ENCODE measurements at regions not wholly inside any gene's neighbourhood (a gene's known extent, or its start where the extent isn't known, plus 50 kb on each side); places are given as distances from the start of the nearest gene placed in this dataset.

DNA sequence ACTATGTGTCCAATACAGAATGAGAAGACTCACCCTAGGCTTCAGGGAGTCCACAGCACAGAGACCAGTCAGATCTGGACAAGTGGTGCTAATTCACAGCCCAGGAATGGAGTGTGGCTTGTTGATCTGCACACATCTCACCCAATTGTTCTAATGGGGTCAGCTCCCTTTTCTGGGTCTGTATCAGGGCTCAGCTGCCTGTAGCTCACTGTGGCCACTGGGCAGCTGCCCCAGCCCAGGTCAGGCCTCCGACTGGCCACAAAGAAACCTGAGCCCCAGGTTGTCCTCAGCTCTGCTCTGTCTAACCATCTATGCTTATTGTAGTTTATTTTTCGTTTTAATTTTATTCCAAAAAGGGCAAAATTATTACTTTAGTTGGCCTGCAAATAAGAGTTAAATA is 202.3 kb upstream of the RAB6C start:
- no peak overlapping the region for H3K4me3 ChIP-seq
- TF ChIP-seq, protein P1, sequence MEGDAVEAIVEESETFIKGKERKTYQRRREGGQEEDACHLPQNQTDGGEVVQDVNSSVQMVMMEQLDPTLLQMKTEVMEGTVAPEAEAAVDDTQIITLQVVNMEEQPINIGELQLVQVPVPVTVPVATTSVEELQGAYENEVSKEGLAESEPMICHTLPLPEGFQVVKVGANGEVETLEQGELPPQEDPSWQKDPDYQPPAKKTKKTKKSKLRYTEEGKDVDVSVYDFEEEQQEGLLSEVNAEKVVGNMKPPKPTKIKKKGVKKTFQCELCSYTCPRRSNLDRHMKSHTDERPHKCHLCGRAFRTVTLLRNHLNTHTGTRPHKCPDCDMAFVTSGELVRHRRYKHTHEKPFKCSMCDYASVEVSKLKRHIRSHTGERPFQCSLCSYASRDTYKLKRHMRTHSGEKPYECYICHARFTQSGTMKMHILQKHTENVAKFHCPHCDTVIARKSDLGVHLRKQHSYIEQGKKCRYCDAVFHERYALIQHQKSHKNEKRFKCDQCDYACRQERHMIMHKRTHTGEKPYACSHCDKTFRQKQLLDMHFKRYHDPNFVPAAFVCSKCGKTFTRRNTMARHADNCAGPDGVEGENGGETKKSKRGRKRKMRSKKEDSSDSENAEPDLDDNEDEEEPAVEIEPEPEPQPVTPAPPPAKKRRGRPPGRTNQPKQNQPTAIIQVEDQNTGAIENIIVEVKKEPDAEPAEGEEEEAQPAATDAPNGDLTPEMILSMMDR (IDR thresholded peaks at IDR 0.05), result no peak
- H3K4me1 ChIP-seq, result no peaks in the 10 kb centered on the region
- DNase-seq (ENCODE audit: low spot score in 2 of 2), result no peak
- no peaks in the 10 kb centered on the region for H3K9me3 ChIP-seq
- no peaks in the 10 kb centered on the region for H3K27me3 ChIP-seq
- H3K27ac ChIP-seq, result no peak overlapping the region
- intact Hi-C loops (cut with DNase I), result no loop called here
- H3K36me3 ChIP-seq, result no peaks in the 10 kb centered on the region

DNA sequence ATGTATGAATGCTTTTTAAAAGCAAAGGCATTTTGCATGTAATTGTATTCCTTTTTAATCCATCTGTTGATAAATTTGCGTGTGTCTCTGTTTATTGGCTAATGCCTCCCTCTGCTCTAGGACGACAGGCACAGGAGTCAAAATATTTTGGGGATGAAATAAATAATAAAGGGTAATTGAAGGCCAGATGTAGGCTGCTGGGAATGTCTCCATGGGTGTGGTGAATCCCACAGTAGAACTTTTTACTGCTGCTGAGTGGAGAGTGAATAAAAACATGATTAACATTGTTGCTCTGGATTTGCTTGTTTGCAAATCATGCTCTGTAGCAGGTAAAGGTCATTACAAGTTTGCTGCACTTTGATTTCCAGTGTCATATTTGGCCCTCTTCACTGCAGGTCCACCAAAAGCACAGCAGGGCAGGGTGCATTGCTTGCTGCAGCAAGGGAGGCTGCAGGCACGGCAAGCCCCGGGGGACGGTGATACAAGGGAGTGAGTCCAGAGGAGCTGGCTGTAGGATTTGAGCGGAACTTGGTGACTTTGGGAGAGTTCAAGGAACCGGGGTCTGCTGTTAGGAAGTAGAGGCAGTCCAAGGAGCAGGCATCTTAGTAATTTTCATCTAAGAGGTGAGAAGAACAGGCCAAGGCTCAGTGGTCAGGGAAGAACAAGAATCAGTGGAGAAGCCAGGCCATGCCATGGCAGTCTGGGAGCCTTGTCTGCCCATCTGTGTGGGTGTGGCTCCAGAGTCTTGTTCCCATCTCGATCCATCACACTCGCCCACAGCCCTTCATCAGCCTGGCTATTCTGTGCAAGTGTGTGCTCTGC is 201.5 kb upstream of the RAB6C start:
- intact Hi-C loops (cut with DNase I), result no loop called here
- H3K9me3 ChIP-seq, result no peaks in the 10 kb centered on the region
- H3K4me3 ChIP-seq, result no peak overlapping the region
- H3K27ac ChIP-seq, result no peak overlapping the region
- no peaks in the 10 kb centered on the region for H3K36me3 ChIP-seq
- DNase-seq (ENCODE audit: low spot score in 2 of 2), result no peak
- TF ChIP-seq, protein P1 (IDR thresholded peaks at IDR 0.05), result no peak
- H3K27me3 ChIP-seq, result no peaks in the 10 kb centered on the region
- no peaks in the 10 kb centered on the region for H3K4me1 ChIP-seq

DNA sequence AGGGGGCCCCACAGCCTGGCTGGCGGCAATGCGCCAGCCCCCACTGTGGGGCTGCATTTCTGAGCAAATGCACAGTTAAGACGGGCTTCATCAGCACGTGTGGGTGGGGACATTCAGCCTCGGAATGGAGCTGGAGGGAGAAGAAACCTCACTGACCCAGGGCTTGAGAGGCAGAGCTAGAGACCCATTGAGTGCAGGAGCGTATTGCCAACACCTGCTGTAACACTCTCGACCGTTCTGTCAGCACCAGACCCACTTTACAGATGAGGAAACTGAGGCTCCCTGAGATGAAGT is 200.9 kb upstream of the RAB6C start:
- intact Hi-C loops (cut with DNase I), result no loop called here

DNA sequence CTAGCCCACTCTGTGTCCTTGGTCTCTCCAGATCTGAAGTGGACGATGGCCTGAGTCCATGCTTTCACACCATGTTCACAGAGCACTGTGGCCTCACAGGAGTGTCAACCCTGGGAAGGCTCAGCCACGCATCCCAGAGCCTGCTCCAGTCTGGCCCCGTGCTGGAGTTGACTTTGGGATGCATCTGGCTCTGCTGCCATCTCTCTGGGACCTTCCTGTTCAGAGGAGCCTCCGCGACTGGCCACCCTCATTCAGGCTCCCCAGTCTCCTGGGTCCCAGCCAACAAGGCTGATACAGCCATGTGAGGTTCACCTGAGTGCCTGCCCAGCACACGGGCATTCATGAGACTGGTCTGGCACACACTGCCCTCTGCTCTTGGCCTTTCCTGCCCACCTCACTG is 199.7 kb upstream of the RAB6C start:
- intact Hi-C loops (cut with DNase I), result no loop called here
- no peak for DNase-seq (ENCODE audit: low spot score in 2 of 2)
- TF ChIP-seq, protein P1 (IDR thresholded peaks at IDR 0.05), result no peak
- Histone ChIP-seq H3K27ac (no peak overlapping the region), H3K4me1 (no peaks in the 10 kb centered on the region), H3K36me3 (no peaks in the 10 kb centered on the region), H3K4me3 (no peak overlapping the region), H3K27me3 (no peaks in the 10 kb centered on the region), H3K9me3 (no peaks in the 10 kb centered on the region)

More for the DNA sequence above, 200.9 kb upstream of the RAB6C start:
- no peaks in the 10 kb centered on the region for H3K36me3 ChIP-seq
- no peak overlapping the region for H3K27ac ChIP-seq
- no peak for DNase-seq (ENCODE audit: low spot score in 2 of 2)
- H3K4me1 ChIP-seq, result no peaks in the 10 kb centered on the region
- no peak overlapping the region for H3K4me3 ChIP-seq
- H3K27me3 ChIP-seq, result no peaks in the 10 kb centered on the region
- TF ChIP-seq, protein P1 (IDR thresholded peaks at IDR 0.05), result no peak
- no peaks in the 10 kb centered on the region for H3K9me3 ChIP-seq

DNA sequence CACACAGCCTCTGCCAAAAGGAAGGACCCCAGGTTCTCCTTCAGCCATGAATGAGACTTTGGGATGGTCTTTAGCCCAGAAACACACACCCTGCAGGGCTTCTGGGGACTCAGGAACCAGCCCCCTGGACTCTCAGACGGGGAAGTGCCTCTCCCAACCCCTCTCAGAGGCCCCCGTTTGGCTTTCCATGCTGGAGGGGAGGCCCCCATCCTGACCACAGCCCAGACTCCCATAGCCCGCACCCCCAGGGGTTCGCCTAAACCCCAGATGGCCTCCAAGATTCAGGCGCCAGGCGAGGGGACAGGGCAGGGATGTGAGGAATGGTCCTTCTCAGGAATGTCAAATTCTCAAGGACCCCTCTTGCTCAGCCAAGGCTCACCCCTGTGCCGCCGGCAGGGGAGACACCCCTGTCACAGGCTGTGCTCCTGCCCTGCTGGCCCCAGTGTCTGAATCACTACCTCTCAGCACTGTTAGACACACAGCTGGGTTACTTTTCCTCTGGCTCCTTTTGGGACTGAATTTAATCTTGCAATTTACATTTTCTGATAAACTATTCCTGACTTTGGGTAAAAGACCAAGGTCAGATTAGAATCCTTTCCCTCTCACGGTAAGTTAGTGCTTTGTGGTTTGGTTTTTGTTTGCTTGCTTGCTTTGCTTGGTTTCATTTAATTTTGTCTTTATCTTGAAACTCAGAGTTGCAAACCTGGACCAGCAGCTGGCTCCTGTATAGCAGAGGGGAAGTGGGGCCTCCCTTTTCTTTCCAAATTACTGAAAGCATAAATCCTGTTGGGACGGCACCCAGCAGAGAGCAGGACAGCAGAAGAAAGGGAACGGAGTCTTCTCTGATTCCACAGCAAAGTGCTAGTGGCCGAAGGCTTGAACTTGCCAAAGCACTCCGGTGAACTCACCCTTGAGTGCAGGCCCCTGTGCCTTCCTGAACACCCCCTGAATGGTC is 198.9 kb upstream of the RAB6C start:
- H3K4me3 ChIP-seq, result no peak overlapping the region
- TF ChIP-seq, protein P1 (IDR thresholded peaks at IDR 0.05), result no peak
- no peak for DNase-seq (ENCODE audit: low spot score in 2 of 2)
- intact Hi-C loops (cut with DNase I), result no loop called here
- no peaks in the 10 kb centered on the region for H3K27me3 ChIP-seq
- no peaks in the 10 kb centered on the region for H3K36me3 ChIP-seq
- H3K4me1 ChIP-seq, result no peaks in the 10 kb centered on the region
- H3K27ac ChIP-seq, result no peak overlapping the region
- no peaks in the 10 kb centered on the region for H3K9me3 ChIP-seq
